Gastrocnemius medialis (tissue), 4 donors: ENCODE measurements at regions not wholly inside any gene's neighbourhood (a gene's known extent, or its start where the extent isn't known, plus 50 kb on each side); places are given as distances from the start of the nearest gene placed in this dataset.

Experiments used
- ATAC-seq, 2 donors: fragments of 150-250 bp; one replicate each; pipeline ENCODE4 v1.9.1; 2016
- DNase-seq, 2 donors: peaks; one replicate each; pipeline ENCODE4 v3.0.0-alpha.2; 2019
- H3K27ac ChIP-seq, 4 donors: fragments of 200-600 bp; sonication (generic); 1 replicate in 1 of 4; 2 replicates in 3 of 4; pipeline ENCODE4 v1.5.1; 2016 to 2018; ENCODE audit warnings: mild to moderate bottlenecking in 2 of 4, moderate library complexity in 1 of 4
- H3K27me3 ChIP-seq, 3 donors: fragments of 200-600 bp; sonication (generic) in 2 of 3; 1 replicate in 1 of 3; 2 replicates in 2 of 3; pipeline versions ENCODE4 v1.5.1 to v1.6.0; 2016 to 2019; ENCODE audit warnings: mild to moderate bottlenecking in 1 of 3, moderate library complexity in 1 of 3
- H3K36me3 ChIP-seq, 2 donors: fragments of 200-600 bp; sonication (generic) in 1 of 2; one replicate each; pipeline ENCODE4 v1.5.1; 2017 to 2018
- H3K4me1 ChIP-seq, 2 donors: fragments of 200-600 bp; sonication (generic) in 1 of 2; one replicate each; pipeline ENCODE4 v1.5.1; 2016 to 2017; ENCODE audit warnings: mild to moderate bottlenecking in 2 of 2
- H3K4me3 ChIP-seq, 4 donors: fragments of 200-600 bp; sonication (generic) in 3 of 4; 1 replicate in 1 of 4; 2 replicates in 3 of 4; pipeline ENCODE4 v1.5.1; 2016 to 2019; ENCODE audit warnings: mild to moderate bottlenecking in 2 of 4
- H3K9me3 ChIP-seq, 3 donors: fragments of 200-600 bp; sonication (generic) in 2 of 3; 1 replicate in 1 of 3; 2 replicates in 2 of 3; pipeline ENCODE4 v1.5.1; 2016 to 2019
- POLR2A ChIP-seq, 2 donors: fragments of 450-650 bp; IDR thresholded peaks; one replicate each; pipeline ENCODE4 v1.6.1; 2017; ENCODE audit warnings: antibody characterized with exemption in 2 of 2, mild to moderate bottlenecking in 2 of 2, moderate library complexity in 2 of 2
- in situ Hi-C, 4 donors: fragments of 200-750 bp; cut with MboI; loops; one replicate each; pipeline versions ENCODE4 v1.15.0 to v1.8.0; 2017; ENCODE audit warnings: low sequenced_read_pairs in 4 of 4
- intact Hi-C: fragments of 100-400 bp; cut with DNase I; formaldehyde crosslinking; loops from one replicate; pipeline ENCODE4 v1.15.1; 2023; ENCODE audit warnings: low total_unique reads
- TF ChIP-seq, protein P1 (sequence below), 5 experiments: fragments of 450-650 bp in 3 of 5; fragments of 200-600 bp in 2 of 5; sonication (generic) in 2 of 5; IDR thresholded peaks in 4 of 5; conservative IDR thresholded peaks in 1 of 5; 1 replicate in 4 of 5; 2 replicates in 1 of 5; pipeline ENCODE4 v1.5.1; 2016 to 2019; ENCODE audit warnings: antibody characterized with exemption in 5 of 5, mild to moderate bottlenecking in 3 of 5, moderate library complexity in 3 of 5

- Histone ChIP-seq H3K27ac (no peak overlapping the region), H3K4me1 (peaks cover 6% of the 10 kb centered on the region in 2 donors), H3K4me3 (no peak overlapping the region), H3K36me3 (no peaks in the 10 kb centered on the region), H3K9me3 (no peaks in the 10 kb centered on the region), H3K27me3 (no peaks in the 10 kb centered on the region)
- in situ Hi-C loops (loop anchor here in 1 of 4 donors (25.0 kb wide), 1 partner anchor 400 kb away; the partner anchor contains the start of genes CLCN2 and POLR2H), intact Hi-C loops (no loop called here)
- TF ChIP-seq, protein P1, sequence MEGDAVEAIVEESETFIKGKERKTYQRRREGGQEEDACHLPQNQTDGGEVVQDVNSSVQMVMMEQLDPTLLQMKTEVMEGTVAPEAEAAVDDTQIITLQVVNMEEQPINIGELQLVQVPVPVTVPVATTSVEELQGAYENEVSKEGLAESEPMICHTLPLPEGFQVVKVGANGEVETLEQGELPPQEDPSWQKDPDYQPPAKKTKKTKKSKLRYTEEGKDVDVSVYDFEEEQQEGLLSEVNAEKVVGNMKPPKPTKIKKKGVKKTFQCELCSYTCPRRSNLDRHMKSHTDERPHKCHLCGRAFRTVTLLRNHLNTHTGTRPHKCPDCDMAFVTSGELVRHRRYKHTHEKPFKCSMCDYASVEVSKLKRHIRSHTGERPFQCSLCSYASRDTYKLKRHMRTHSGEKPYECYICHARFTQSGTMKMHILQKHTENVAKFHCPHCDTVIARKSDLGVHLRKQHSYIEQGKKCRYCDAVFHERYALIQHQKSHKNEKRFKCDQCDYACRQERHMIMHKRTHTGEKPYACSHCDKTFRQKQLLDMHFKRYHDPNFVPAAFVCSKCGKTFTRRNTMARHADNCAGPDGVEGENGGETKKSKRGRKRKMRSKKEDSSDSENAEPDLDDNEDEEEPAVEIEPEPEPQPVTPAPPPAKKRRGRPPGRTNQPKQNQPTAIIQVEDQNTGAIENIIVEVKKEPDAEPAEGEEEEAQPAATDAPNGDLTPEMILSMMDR (IDR thresholded peaks at IDR 0.05 in 4 of 5, conservative IDR thresholded peaks at IDR 0.05 in 1 of 5) = no peak
- TF ChIP-seq POLR2A (IDR thresholded peaks at IDR 0.05) = no peak
- DNase-seq (no peak), ATAC-seq (no peak)
Measured at GRCh38 chr3:184761976-184762375, 50.0 kb upstream of the VPS8 start.
